H9 (cell line): ENCODE measurements at regions not wholly inside any gene's neighbourhood (a gene's known extent, or its start where the extent isn't known, plus 50 kb on each side); places are given as distances from the start of the nearest gene placed in this dataset.

Source experiments
- DNase-seq: peaks from one replicate; pipeline ENCODE4 v3.0.0-alpha.2; 2017
- H2AFZ ChIP-seq: one replicate; pipeline ENCODE4 v1.6.1; 2013; ENCODE audit warnings: mild to moderate bottlenecking, low read length, control low read depth, moderate library complexity
- H2AK5ac ChIP-seq: 2 replicates; pipeline ENCODE4 v1.6.1; 2013; ENCODE audit warnings: low read length, control low read depth, mixed read lengths; ENCODE audit not compliant: insufficient read length
- H2BK120ac ChIP-seq: one replicate; pipeline ENCODE4 v1.6.1; 2013; ENCODE audit warnings: low read depth, mild to moderate bottlenecking, low read length, control low read depth, inconsistent platforms; ENCODE audit not compliant: poor library complexity, severe bottlenecking
- H2BK12ac ChIP-seq: 2 replicates; pipeline ENCODE4 v1.6.1; 2013; ENCODE audit warnings: low read length, control low read depth, mixed read lengths, low read depth; ENCODE audit not compliant: insufficient read length
- H2BK15ac ChIP-seq: 2 replicates; pipeline ENCODE4 v1.6.1; 2013; ENCODE audit warnings: low read depth, low read length, control low read depth
- H2BK20ac ChIP-seq: one replicate; pipeline ENCODE4 v1.6.1; 2013; ENCODE audit warnings: low read depth, mild to moderate bottlenecking, low read length, control low read depth, inconsistent platforms; ENCODE audit not compliant: poor library complexity, severe bottlenecking
- H2BK5ac ChIP-seq: 2 replicates; pipeline ENCODE4 v1.6.1; 2013; ENCODE audit warnings: low read length, control low read depth, mixed read lengths; ENCODE audit not compliant: insufficient read length
- H3K14ac ChIP-seq: 2 replicates; pipeline ENCODE4 v1.6.1; 2013; ENCODE audit warnings: low read length, control low read depth; ENCODE audit not compliant: insufficient read depth
- H3K18ac ChIP-seq: 2 replicates; pipeline ENCODE4 v1.6.1; 2013; ENCODE audit warnings: low read depth, mild to moderate bottlenecking, mixed read lengths, low read length, control low read depth; ENCODE audit not compliant: insufficient read length
- H3K23ac ChIP-seq: 2 replicates; pipeline ENCODE4 v1.6.1; 2013; ENCODE audit warnings: low read length, control low read depth, mixed read lengths, low read depth; ENCODE audit not compliant: insufficient read length
- H3K23me2 ChIP-seq: 2 replicates; pipeline ENCODE4 v1.6.1; 2013; ENCODE audit warnings: low read depth, mild to moderate bottlenecking, mixed read lengths, low read length, control low read depth; ENCODE audit not compliant: insufficient read length, poor library complexity, severe bottlenecking
- H3K27ac ChIP-seq: 2 replicates; pipeline ENCODE4 v1.5.1; 2013; ENCODE audit warnings: low read length, control low read depth, mixed read lengths, low read depth; ENCODE audit not compliant: insufficient read length
- H3K27me3 ChIP-seq: 2 replicates; pipeline ENCODE4 v1.6.1; 2013; ENCODE audit warnings: low read length, control low read depth, inconsistent platforms; ENCODE audit not compliant: insufficient read depth
- H3K4ac ChIP-seq: 2 replicates; pipeline ENCODE4 v1.6.1; 2013; ENCODE audit warnings: low read depth, mild to moderate bottlenecking, control low read depth, inconsistent platforms, low read length, moderate library complexity
- H3K4me1 ChIP-seq: 2 replicates; pipeline ENCODE4 v1.6.1; 2013; ENCODE audit warnings: low read length, control low read depth, inconsistent platforms; ENCODE audit not compliant: insufficient read depth
- H3K4me2 ChIP-seq: 2 replicates; pipeline ENCODE4 v1.6.1; 2013; ENCODE audit warnings: low read length, control low read depth, mixed read lengths; ENCODE audit not compliant: insufficient read length, insufficient read depth
- H3K56ac ChIP-seq: 2 replicates; pipeline ENCODE4 v1.6.1; 2013; ENCODE audit warnings: low read depth, mild to moderate bottlenecking, mixed read lengths, low read length, control low read depth; ENCODE audit not compliant: insufficient read length
- H3K79me1 ChIP-seq: 2 replicates; pipeline ENCODE4 v1.6.1; 2013; ENCODE audit warnings: low read depth, mild to moderate bottlenecking, moderate library complexity, low read length, control low read depth, inconsistent platforms; ENCODE audit not compliant: insufficient read depth, poor library complexity, severe bottlenecking
- H3K79me2 ChIP-seq: 2 replicates; pipeline ENCODE4 v1.6.1; 2013; ENCODE audit warnings: low read length, control low read depth, inconsistent platforms; ENCODE audit not compliant: insufficient read depth
- H3K9ac ChIP-seq: 2 replicates; pipeline ENCODE4 v1.6.1; 2013; ENCODE audit warnings: low read length, control low read depth, mixed read lengths; ENCODE audit not compliant: insufficient read length; ENCODE audit errors: extremely low read depth
- H3K9me3 ChIP-seq: one replicate; pipeline ENCODE4 v1.6.1; 2013; ENCODE audit warnings: low read depth, low read length, inconsistent platforms; ENCODE audit not compliant: control insufficient read depth
- H3T11ph ChIP-seq: one replicate; pipeline ENCODE4 v1.6.1; 2013; ENCODE audit warnings: mild to moderate bottlenecking, low read length, control low read depth, inconsistent platforms
- H4K20me1 ChIP-seq: one replicate; pipeline ENCODE4 v1.6.1; 2013; ENCODE audit not compliant: control insufficient read depth, insufficient read length, insufficient read depth
- H4K5ac ChIP-seq: 2 replicates; pipeline ENCODE4 v1.6.1; 2013; ENCODE audit warnings: low read depth, mild to moderate bottlenecking, mixed read lengths, low read length, control low read depth; ENCODE audit not compliant: insufficient read length
- H4K8ac ChIP-seq: replicated peaks from 2 replicates; pipeline ENCODE4 v1.6.1; 2013; ENCODE audit warnings: low read length, control low read depth, mixed read lengths, low read depth; ENCODE audit not compliant: insufficient read length
- H4K91ac ChIP-seq: 2 replicates; pipeline ENCODE4 v1.6.1; 2013; ENCODE audit warnings: low read depth, mild to moderate bottlenecking, moderate library complexity, mixed read lengths, low read length, control low read depth; ENCODE audit not compliant: insufficient read length
- H3K27ac Mint-ChIP-seq, 3 experiments: 2 replicates in 2 of 3; 3 replicates in 1 of 3; pipeline ENCODE4 v1.8.0; 2020 to 2021; ENCODE audit warnings: mixed read lengths in 3 of 3, mild to moderate bottlenecking in 1 of 3, moderate library complexity in 1 of 3
- H3K27me3 Mint-ChIP-seq: 2 replicates; pipeline ENCODE4 v1.8.0; 2021; ENCODE audit warnings: low read depth, mild to moderate bottlenecking, moderate library complexity, mixed read lengths
- H3K36me3 Mint-ChIP-seq, 3 experiments: 2 replicates in 2 of 3; 3 replicates in 1 of 3; pipeline ENCODE4 v1.8.0; 2020 to 2021; ENCODE audit warnings: low read depth in 3 of 3, mixed read lengths in 3 of 3; ENCODE audit not compliant: insufficient read depth in 1 of 3
- H3K4me1 Mint-ChIP-seq, 2 experiments: 2 replicates each; pipeline ENCODE4 v1.8.0; 2020; ENCODE audit warnings: mixed read lengths in 2 of 2
- H3K4me3 Mint-ChIP-seq, 2 experiments: 2 replicates in 1 of 2; 3 replicates in 1 of 2; pipeline ENCODE4 v1.8.0; 2020 to 2021; ENCODE audit warnings: mild to moderate bottlenecking in 2 of 2, mixed read lengths in 2 of 2, moderate library complexity in 1 of 2
- H3K9me3 Mint-ChIP-seq, 2 experiments: 2 replicates in 1 of 2; 3 replicates in 1 of 2; pipeline ENCODE4 v1.8.0; 2020; ENCODE audit warnings: mild to moderate bottlenecking in 2 of 2, mixed read lengths in 2 of 2, moderate library complexity in 1 of 2
- WGBS: extraction: QIAGEN DNeasy Blood & Tissue Kit; methylation state at CpG from one replicate; pipeline ENCODE4 v1.1.7; 2013; ENCODE audit warnings: missing lambda C conversion rate, low lambda C conversion rate, mixed read lengths; ENCODE audit not compliant: insufficient read length; ENCODE audit errors: extremely low coverage; 5-methylcytosine and 5-hydroxymethylcytosine counted together
- TF ChIP-seq, protein P1 (sequence below): fragments of 200-600 bp; sonication (generic); conservative IDR thresholded peaks from 3 replicates; pipeline ENCODE4 v1.8.0; 2021; ENCODE audit warnings: antibody characterized with exemption, mild to moderate bottlenecking

- Histone ChIP-seq H3T11ph (no peak overlapping the region), H2AFZ (no peak overlapping the region), H2AK5ac (no peak overlapping the region), H3K4me2 (no peak overlapping the region), H4K8ac (no peak overlapping the region), H4K5ac (no peak overlapping the region), H3K4ac (no peak overlapping the region), H3K23ac (no peak overlapping the region), H2BK120ac (no peak overlapping the region), H2BK20ac (no peak overlapping the region), H2BK5ac (no peak overlapping the region), H3K79me2 (no peaks in the 10 kb centered on the region), H4K91ac (no peak overlapping the region), H3K56ac (no peak overlapping the region), H4K20me1 (no peaks in the 10 kb centered on the region), H3K4me1 (no peaks in the 10 kb centered on the region), H3K9ac (no peak overlapping the region), H2BK15ac (no peak overlapping the region), H3K27me3 (no peaks in the 10 kb centered on the region; the same call in 1 of the 2 replicates), H3K27ac (no peak overlapping the region), H3K18ac (no peak overlapping the region), H3K23me2 (no peaks in the 10 kb centered on the region), H3K14ac (no peak overlapping the region), H3K9me3 (no peaks in the 10 kb centered on the region), H2BK12ac (no peak overlapping the region), H3K79me1 (no peaks in the 10 kb centered on the region)
- Mint-ChIP-seq H3K36me3 (no peaks in the 10 kb centered on the region), H3K27ac (no peak overlapping the region), H3K9me3 (no peaks in the 10 kb centered on the region), H3K4me1 (peaks cover 21 to 24% of the 10 kb centered on the region in 2 experiments), H3K4me3 (no peak overlapping the region), H3K27me3 (peaks cover 11% of the 10 kb centered on the region)
- TF ChIP-seq, protein P1, sequence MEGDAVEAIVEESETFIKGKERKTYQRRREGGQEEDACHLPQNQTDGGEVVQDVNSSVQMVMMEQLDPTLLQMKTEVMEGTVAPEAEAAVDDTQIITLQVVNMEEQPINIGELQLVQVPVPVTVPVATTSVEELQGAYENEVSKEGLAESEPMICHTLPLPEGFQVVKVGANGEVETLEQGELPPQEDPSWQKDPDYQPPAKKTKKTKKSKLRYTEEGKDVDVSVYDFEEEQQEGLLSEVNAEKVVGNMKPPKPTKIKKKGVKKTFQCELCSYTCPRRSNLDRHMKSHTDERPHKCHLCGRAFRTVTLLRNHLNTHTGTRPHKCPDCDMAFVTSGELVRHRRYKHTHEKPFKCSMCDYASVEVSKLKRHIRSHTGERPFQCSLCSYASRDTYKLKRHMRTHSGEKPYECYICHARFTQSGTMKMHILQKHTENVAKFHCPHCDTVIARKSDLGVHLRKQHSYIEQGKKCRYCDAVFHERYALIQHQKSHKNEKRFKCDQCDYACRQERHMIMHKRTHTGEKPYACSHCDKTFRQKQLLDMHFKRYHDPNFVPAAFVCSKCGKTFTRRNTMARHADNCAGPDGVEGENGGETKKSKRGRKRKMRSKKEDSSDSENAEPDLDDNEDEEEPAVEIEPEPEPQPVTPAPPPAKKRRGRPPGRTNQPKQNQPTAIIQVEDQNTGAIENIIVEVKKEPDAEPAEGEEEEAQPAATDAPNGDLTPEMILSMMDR = no peak
- WGBS = no CpG with 5 or more reads among the region's 16 CpGs
- DNase-seq = no peak
These were observed 758.5 kb upstream of the RBFOX1 start for GRCh38 chr16:6574146-6574545.
